ENCODE measurements at regions not wholly inside any gene's neighbourhood (a gene's known extent, or its start where the extent isn't known, plus 50 kb on each side); places are given as distances from the start of the nearest gene placed in this dataset.
"Not testable (repeated sequence)": the region's sequence is repeated elsewhere in the genome, so short reads cannot be mapped to it uniquely, and the experiment has no call there.

GRCh38 chr6:106744781-106745180 is 115.4 kb downstream of the QRSL1 start:
- Histone ChIP-seq H3K27me3 (replicated peaks) (no peaks in the 10 kb centered on the region), H3K27ac (no peak overlapping the region), H3K9me3 (replicated peaks) (no peaks in the 10 kb centered on the region), H3K4me3 (no peak overlapping the region), H3K36me3 (no peaks in the 10 kb centered on the region), H3K4me1 (replicated peaks) (peaks cover 27% of the 10 kb centered on the region)
- DNase-seq (ENCODE audit: low read depth in 1 of 2, low spot score in 2 of 2) = no peak

GRCh38 chr6:106744029-106744428 is 114.7 kb downstream of the QRSL1 start:
- not testable (repeated sequence) for H3K27ac ChIP-seq; DNase-seq (ENCODE audit: low read depth in 1 of 2, low spot score in 2 of 2)

GRCh38 chr6:106743612-106744011 is 114.2 kb downstream of the QRSL1 start:
- Histone ChIP-seq H3K4me3 (no peak overlapping the region), H3K4me1 (replicated peaks) (peaks cover 27% of the 10 kb centered on the region), H3K27ac (no peak overlapping the region), H3K9me3 (replicated peaks) (no peaks in the 10 kb centered on the region), H3K27me3 (replicated peaks) (no peaks in the 10 kb centered on the region), H3K36me3 (no peaks in the 10 kb centered on the region)
- DNase-seq (ENCODE audit: low read depth in 1 of 2, low spot score in 2 of 2) = peak in 1 of 2 experiments; percentile 44

More at GRCh38 chr6:106744029-106744428, 114.7 kb downstream of the QRSL1 start:
- not testable (repeated sequence) for H3K9me3 ChIP-seq (replicated peaks); H3K27me3 ChIP-seq (replicated peaks); H3K36me3 ChIP-seq; H3K4me3 ChIP-seq
- H3K4me1 ChIP-seq (replicated peaks) = peaks cover 27% of the 10 kb centered on the region

- no peak for DNase-seq (ENCODE audit: low read depth in 1 of 2, low spot score in 2 of 2)
- Histone ChIP-seq H3K36me3 (no peaks in the 10 kb centered on the region), H3K9me3 (replicated peaks) (no peaks in the 10 kb centered on the region), H3K4me1 (replicated peaks) (peaks cover 14% of the 10 kb centered on the region), H3K27ac (no peak overlapping the region), H3K4me3 (no peak overlapping the region), H3K27me3 (replicated peaks) (no peaks in the 10 kb centered on the region)
Measured at GRCh38 chr6:106740287-106740686, 110.9 kb downstream of the QRSL1 start.

GRCh38 chr6:106739387-106739786 is 110.0 kb downstream of the QRSL1 start:
- no peaks in the 10 kb centered on the region for H3K9me3 ChIP-seq (replicated peaks)
- no peaks in the 10 kb centered on the region for H3K27me3 ChIP-seq (replicated peaks)
- peaks cover 14% of the 10 kb centered on the region for H3K4me1 ChIP-seq (replicated peaks)
- no peaks in the 10 kb centered on the region for H3K36me3 ChIP-seq
- no peak for DNase-seq (ENCODE audit: low read depth in 1 of 2, low spot score in 2 of 2)
- H3K27ac ChIP-seq = no peak overlapping the region
- no peak overlapping the region for H3K4me3 ChIP-seq

- no peak for DNase-seq (ENCODE audit: low read depth in 1 of 2, low spot score in 2 of 2)
- H3K4me3 ChIP-seq = no peak overlapping the region
- H3K4me1 ChIP-seq (replicated peaks) = no peaks in the 10 kb centered on the region
- H3K27ac ChIP-seq = no peak overlapping the region
- H3K9me3 ChIP-seq (replicated peaks) = 0 out of 2 replicates have a peak, but pooled peaks cover 3% of the 10 kb centered on the region
- H3K27me3 ChIP-seq (replicated peaks) = no peaks in the 10 kb centered on the region; the same call in 1 of the 2 replicates
- no peaks in the 10 kb centered on the region for H3K36me3 ChIP-seq
Measured at GRCh38 chr6:106736502-106736901, 107.1 kb downstream of the QRSL1 start.

GRCh38 chr6:106735828-106736227 is 106.5 kb downstream of the QRSL1 start:
- H3K27ac ChIP-seq = no peak overlapping the region
- no peaks in the 10 kb centered on the region for H3K36me3 ChIP-seq
- H3K9me3 ChIP-seq (replicated peaks) = 0 out of 2 replicates have a peak, but pooled peaks cover 3% of the 10 kb centered on the region
- H3K27me3 ChIP-seq (replicated peaks) = no peaks in the 10 kb centered on the region; the same call in 1 of the 2 replicates
- no peak for DNase-seq (ENCODE audit: low read depth in 1 of 2, low spot score in 2 of 2)
- no peaks in the 10 kb centered on the region for H3K4me1 ChIP-seq (replicated peaks)
- no peak overlapping the region for H3K4me3 ChIP-seq

- H3K9me3 ChIP-seq (replicated peaks) = 0 out of 2 replicates have a peak, but pooled peaks cover 3% of the 10 kb centered on the region
Measured at GRCh38 chr6:106735136-106735633, 105.8 kb downstream of the QRSL1 start.

GRCh38 chr6:106733386-106733785 is 104.0 kb downstream of the QRSL1 start:
- Histone ChIP-seq H3K27me3 (replicated peaks) (no peaks in the 10 kb centered on the region; the same call in 1 of the 2 replicates), H3K4me1 (replicated peaks) (no peaks in the 10 kb centered on the region), H3K27ac (no peak overlapping the region)

More at GRCh38 chr6:106735136-106735633, 105.8 kb downstream of the QRSL1 start:
- Histone ChIP-seq H3K4me3 (no peak overlapping the region), H3K4me1 (replicated peaks) (no peaks in the 10 kb centered on the region), H3K36me3 (no peaks in the 10 kb centered on the region), H3K27me3 (replicated peaks) (no peaks in the 10 kb centered on the region; the same call in 1 of the 2 replicates), H3K27ac (no peak overlapping the region)
- DNase-seq (ENCODE audit: low read depth in 1 of 2, low spot score in 2 of 2) = no peak

GRCh38 chr6:106732376-106732940 is 103.1 kb downstream of the QRSL1 start:
- Histone ChIP-seq H3K27ac (no peak overlapping the region), H3K9me3 (replicated peaks) (0 out of 2 replicates have a peak, but pooled peaks cover 3% of the 10 kb centered on the region), H3K4me1 (replicated peaks) (no peaks in the 10 kb centered on the region), H3K27me3 (replicated peaks) (no peaks in the 10 kb centered on the region; the same call in 1 of the 2 replicates), H3K4me3 (no peak overlapping the region), H3K36me3 (no peaks in the 10 kb centered on the region)
- DNase-seq (ENCODE audit: low read depth in 1 of 2, low spot score in 2 of 2) = no peak

More at GRCh38 chr6:106733386-106733785, 104.0 kb downstream of the QRSL1 start:
- Histone ChIP-seq H3K9me3 (replicated peaks) (0 out of 2 replicates have a peak, but pooled peaks cover 3% of the 10 kb centered on the region), H3K4me3 (no peak overlapping the region), H3K36me3 (no peaks in the 10 kb centered on the region)
- DNase-seq (ENCODE audit: low read depth in 1 of 2, low spot score in 2 of 2) = no peak

- Histone ChIP-seq H3K4me3 (no peak overlapping the region), H3K9me3 (replicated peaks) (0 out of 2 replicates have a peak, but pooled peaks cover 3% of the 10 kb centered on the region), H3K36me3 (no peaks in the 10 kb centered on the region), H3K4me1 (replicated peaks) (no peaks in the 10 kb centered on the region), H3K27ac (no peak overlapping the region), H3K27me3 (replicated peaks) (no peaks in the 10 kb centered on the region; the same call in 1 of the 2 replicates)
- DNase-seq (ENCODE audit: low read depth in 1 of 2, low spot score in 2 of 2) = no peak
Measured at GRCh38 chr6:106731843-106732160, 102.4 kb downstream of the QRSL1 start.

GRCh38 chr6:106731144-106731842 is 101.9 kb downstream of the QRSL1 start:
- Histone ChIP-seq H3K4me1 (replicated peaks) (no peaks in the 10 kb centered on the region), H3K4me3 (no peak overlapping the region), H3K27me3 (replicated peaks) (no peaks in the 10 kb centered on the region; the same call in 1 of the 2 replicates), H3K27ac (no peak overlapping the region), H3K36me3 (no peaks in the 10 kb centered on the region), H3K9me3 (replicated peaks) (0 out of 2 replicates have a peak, but pooled peaks cover 3% of the 10 kb centered on the region)
- no peak for DNase-seq (ENCODE audit: low read depth in 1 of 2, low spot score in 2 of 2)

- Histone ChIP-seq H3K4me3 (no peak overlapping the region), H3K4me1 (replicated peaks) (no peaks in the 10 kb centered on the region), H3K27ac (no peak overlapping the region), H3K36me3 (no peaks in the 10 kb centered on the region), H3K27me3 (replicated peaks) (no peaks in the 10 kb centered on the region; the same call in 1 of the 2 replicates), H3K9me3 (replicated peaks) (0 out of 2 replicates have a peak, but pooled peaks cover 3% of the 10 kb centered on the region)
- DNase-seq (ENCODE audit: low read depth in 1 of 2, low spot score in 2 of 2) = no peak
Measured at GRCh38 chr6:106730718-106731117, 101.3 kb downstream of the QRSL1 start.

- no peaks in the 10 kb centered on the region for H3K4me1 ChIP-seq (replicated peaks)
- H3K27ac ChIP-seq = no peak overlapping the region
- H3K27me3 ChIP-seq (replicated peaks) = no peaks in the 10 kb centered on the region; the same call in 1 of the 2 replicates
- DNase-seq (ENCODE audit: low read depth in 1 of 2, low spot score in 2 of 2) = no peak
- H3K9me3 ChIP-seq (replicated peaks) = 0 out of 2 replicates have a peak, but pooled peaks cover 3% of the 10 kb centered on the region
- H3K36me3 ChIP-seq = no peaks in the 10 kb centered on the region
- no peak overlapping the region for H3K4me3 ChIP-seq
Measured at GRCh38 chr6:106730264-106730663, 100.9 kb downstream of the QRSL1 start.

Measured in SJSA1 (cell line).